HepG2 (cell line): ENCODE measurements at regions not wholly inside any gene's neighbourhood (a gene's known extent, or its start where the extent isn't known, plus 50 kb on each side); places are given as distances from the start of the nearest gene placed in this dataset.
"Not testable (repeated sequence)": the region's sequence is repeated elsewhere in the genome, so short reads cannot be mapped to it uniquely, and the experiment has no call there.

Experiments
- ATAC-seq: fragments of 200-7000 bp; cut with Tn5 transposase; 3 replicates; pipeline ENCODE4 v1.9.1; 2020; ENCODE audit warnings: mild to moderate bottlenecking, moderate library complexity
- BruUV-seq: library from RNA; stranded (reverse); fragments of 400-500 nt; replicated peaks from 2 replicates; lab custom pipeline; 2021; lab: Mats Ljungman, UMichigan
- CTCF ChIA-PET: fragments of 300-600 bp; formaldehyde crosslinking; extraction: SDS; loops from one replicate; lab custom pipeline; 2021; ENCODE audit warnings: low total read pairs, inconsistent platforms, low intra/inter-chr PET ratio; lab: Yijun Ruan, JAX
- POLR2A ChIA-PET: fragments of 350-600 bp; sonication (Branson Sonifier 250); formaldehyde crosslinking; loops from one replicate; lab custom pipeline; 2020; ENCODE audit warnings: antibody characterized with exemption, inconsistent platforms; lab: Yijun Ruan, JAX
- DNase-seq: peaks from one replicate; pipeline ENCODE4 v3.0.0-alpha.2; 2015; ENCODE audit warnings: low spot score
- FAIRE-seq: peaks from 3 replicates; lab custom pipeline; 2011; peaks lifted over from hg19 to GRCh38; lab: Jason Lieb, UNC
- H2AFZ ChIP-seq: one replicate; pipeline ENCODE4 v1.6.1; 2011; ENCODE audit warnings: low read length, inconsistent platforms
- H3K27ac ChIP-seq: fragments of 300-600 bp; 3 replicates; pipeline ENCODE4 v1.8.0; 2011; ENCODE audit warnings: mixed run types, mild to moderate bottlenecking, mixed read lengths, low read length, inconsistent platforms; ENCODE audit not compliant: insufficient read depth; ENCODE audit errors: extremely low read length
- H3K27me3 ChIP-seq, 2 experiments: fragments of 200-600 bp in 1 of 2; 2 replicates in 1 of 2; 3 replicates in 1 of 2; pipeline versions ENCODE4 v1.6.0 to v1.8.0; 2011; ENCODE audit warnings: low read length in 2 of 2, mild to moderate bottlenecking in 2 of 2, moderate library complexity in 2 of 2, inconsistent platforms in 1 of 2; ENCODE audit not compliant: insufficient read depth in 2 of 2, control insufficient read depth in 1 of 2
- H3K36me3 ChIP-seq, 2 experiments: fragments of 200-600 bp in 1 of 2; replicated peaks in 1 of 2; 2 replicates in 1 of 2; 3 replicates in 1 of 2; pipeline versions ENCODE4 v1.5.1 to v1.8.0; 2011; ENCODE audit warnings: low read length in 2 of 2, inconsistent platforms in 1 of 2; ENCODE audit not compliant: insufficient read depth in 2 of 2, control insufficient read depth in 1 of 2
- H3K4me1 ChIP-seq: 2 replicates; pipeline ENCODE4 v1.5.1; 2012; ENCODE audit warnings: low read length, inconsistent platforms; ENCODE audit not compliant: insufficient read depth
- H3K4me2 ChIP-seq: 2 replicates; pipeline ENCODE4 v1.6.0; 2011; ENCODE audit warnings: low read depth, low read length, inconsistent platforms
- H3K4me3 ChIP-seq, 3 experiments: fragments of 200-600 bp in 1 of 3; sonication (generic), shearing (Covaris generic) in 1 of 3; replicated peaks in 1 of 3; 2 replicates each; pipeline ENCODE4 v1.5.1; 2011 to 2016; ENCODE audit warnings: low read length in 3 of 3, inconsistent platforms in 2 of 3, low read depth in 2 of 3, mild to moderate bottlenecking in 2 of 3, control low read depth in 1 of 3, mixed read lengths in 1 of 3; ENCODE audit not compliant: insufficient read depth in 1 of 3
- H3K79me2 ChIP-seq: one replicate; pipeline ENCODE4 v1.6.1; 2011; ENCODE audit warnings: low read length, inconsistent platforms; ENCODE audit not compliant: insufficient read depth
- H3K9ac ChIP-seq: 2 replicates; pipeline ENCODE4 v1.6.0; 2011; ENCODE audit warnings: mild to moderate bottlenecking, low read depth, low read length, inconsistent platforms; ENCODE audit not compliant: insufficient read depth
- H3K9me3 ChIP-seq: 2 replicates; pipeline ENCODE4 v1.5.1; 2012; ENCODE audit warnings: mild to moderate bottlenecking, low read length
- H4K20me1 ChIP-seq: 2 replicates; pipeline ENCODE4 v1.6.0; 2011; ENCODE audit warnings: inconsistent platforms, mild to moderate bottlenecking, low read length, moderate library complexity; ENCODE audit not compliant: insufficient read depth
- FOXO4 ChIP-seq: sonication (generic); formaldehyde crosslinking; conservative IDR thresholded peaks from 2 replicates; pipeline ENCODE4 v1.8.1; 2023; ENCODE audit warnings: missing genetic modification reagents
- HNF1B ChIP-seq: sonication (generic); formaldehyde crosslinking; IDR thresholded peaks from 2 replicates; pipeline ENCODE4 v1.5.1; 2020; ENCODE audit warnings: mild to moderate bottlenecking, moderate library complexity, missing genetic modification reagents
- MIXL1 ChIP-seq: IDR thresholded peaks from 2 replicates; pipeline ENCODE4 v1.6.1; 2016
- NFATC3 ChIP-seq: sonication (generic); formaldehyde crosslinking; IDR thresholded peaks from 2 replicates; pipeline ENCODE4 v1.5.1; 2020; ENCODE audit warnings: mild to moderate bottlenecking, missing genetic modification reagents
- RBM39 ChIP-seq: fragments of 200-400 bp; formaldehyde crosslinking; IDR thresholded peaks from one replicate; pipeline ENCODE4 v1.6.1; 2018; ENCODE audit warnings: antibody characterized with exemption, mild to moderate bottlenecking, low read depth, low read length; ENCODE audit not compliant: poor library complexity, severe bottlenecking
- STAT6 ChIP-seq: sonication (generic); formaldehyde crosslinking; IDR thresholded peaks from 2 replicates; pipeline ENCODE4 v1.4.0; 2020; ENCODE audit warnings: missing genetic modification reagents, mild to moderate bottlenecking, borderline replicate concordance
- TERF1 ChIP-seq: sonication (generic); formaldehyde crosslinking; IDR thresholded peaks from 2 replicates; pipeline ENCODE4 v1.8.0; 2022; ENCODE audit warnings: mild to moderate bottlenecking, missing genetic modification reagents, moderate library complexity
- ZMYM3 ChIP-seq: sonication (generic); formaldehyde crosslinking; IDR thresholded peaks from 2 replicates; pipeline ENCODE4 v1.5.1; 2020; ENCODE audit warnings: mild to moderate bottlenecking, missing genetic modification reagents
- ZNF30 ChIP-seq: sonication (generic); formaldehyde crosslinking; IDR thresholded peaks from 2 replicates; pipeline ENCODE4 v1.5.0; 2020; ENCODE audit warnings: mild to moderate bottlenecking, missing genetic modification reagents
- ZNF333 ChIP-seq: sonication (generic); formaldehyde crosslinking; IDR thresholded peaks from 2 replicates; pipeline ENCODE4 v1.4.0; 2020; ENCODE audit warnings: mild to moderate bottlenecking, missing genetic modification reagents, borderline replicate concordance
- ZSCAN20 ChIP-seq: sonication (generic); formaldehyde crosslinking; IDR thresholded peaks from 2 replicates; pipeline ENCODE4 v1.4.0; 2020; ENCODE audit warnings: missing genetic modification reagents, mild to moderate bottlenecking, borderline replicate concordance
- WGBS: methylation state at CpG from one replicate; pipeline ENCODE4 v1.1.6; 2017; ENCODE audit warnings: low lambda C conversion rate; 5-methylcytosine and 5-hydroxymethylcytosine counted together
- in situ Hi-C: cut with HindIII; loops from 2 replicates; pipeline ENCODE4 v1.10.0; 2017; ENCODE audit warnings: low pct_unique_long_range_greater_than_20kb; ENCODE audit not compliant: extremely low pct_ligation_motif_present
- intact Hi-C: fragments of 100-400 bp; cut with micrococcal nuclease; formaldehyde crosslinking; loops from one replicate; pipeline ENCODE4 v1.10.0; 2022; ENCODE audit not compliant: unreplicated experiment

- 36% methylated on average over 3 of the region's 3 CpGs for WGBS
- H3K4me2 ChIP-seq, H3K27ac ChIP-seq, BruUV-seq, H2AFZ ChIP-seq, H3K9ac ChIP-seq, intact Hi-C loops, CTCF ChIA-PET, ATAC-seq, H4K20me1 ChIP-seq, H3K4me3 ChIP-seq, H3K36me3 ChIP-seq, H3K27me3 ChIP-seq, in situ Hi-C loops, H3K79me2 ChIP-seq, H3K9me3 ChIP-seq, POLR2A ChIA-PET, H3K4me1 ChIP-seq, FAIRE-seq, DNase-seq: not testable (repeated sequence)
These were observed 58.5 kb upstream of the HUNK start for GRCh38 chr21:31814356-31814755.

GRCh38 chr21:31813862-31814261 lies 59.0 kb upstream of the HUNK start:
- H3K9ac ChIP-seq = no peak overlapping the region
- intact Hi-C loops = no loop called here
- no TSS peak for BruUV-seq
- CTCF ChIA-PET = no interaction called here
- no peaks in the 10 kb centered on the region for H4K20me1 ChIP-seq
- in situ Hi-C loops = no loop called here
- WGBS = 96% methylated on average over 1 of the region's 1 CpG
- H3K4me2 ChIP-seq = no peak overlapping the region
- ATAC-seq (no peak), FAIRE-seq (no peak), DNase-seq (no peak)
- no peaks in the 10 kb centered on the region for H3K4me1 ChIP-seq
- POLR2A ChIA-PET = no interaction called here
- no peak overlapping the region for H3K27ac ChIP-seq
- no peaks in the 10 kb centered on the region; a peak in 1 of 5 replicates for H3K27me3 ChIP-seq
- no peak overlapping the region for H2AFZ ChIP-seq
- H3K4me3 ChIP-seq = no peak overlapping the region
- no peaks in the 10 kb centered on the region for H3K79me2 ChIP-seq
- no peaks in the 10 kb centered on the region for H3K9me3 ChIP-seq
- no peaks in the 10 kb centered on the region for H3K36me3 ChIP-seq
- TF ChIP-seq FOXO4 (CRISPR knock-in tag) (no peak), NFATC3 (CRISPR knock-in tag) (no peak), ZSCAN20 (CRISPR knock-in tag) (no peak), RBM39 (no peak), ZNF333 (CRISPR knock-in tag) (no peak), ZNF30 (no peak), MIXL1 (CRISPR knock-in tag) (no peak), ZMYM3 (no peak), STAT6 (CRISPR knock-in tag) (no peak), HNF1B (no peak), TERF1 (CRISPR knock-in tag) (no peak)
